ENCODE measurements at regions not wholly inside any gene's neighbourhood (a gene's known extent, or its start where the extent isn't known, plus 50 kb on each side); places are given as distances from the start of the nearest gene placed in this dataset.

- TF ChIP-seq KDM1A (CRISPR knock-in tag; IDR thresholded peaks at IDR 0.05): no peak
- TF ChIP-seq ZNF607 (CRISPR knock-in tag; IDR thresholded peaks at IDR 0.05; ENCODE audit: borderline replicate concordance): no peak
- TF ChIP-seq, protein P1, sequence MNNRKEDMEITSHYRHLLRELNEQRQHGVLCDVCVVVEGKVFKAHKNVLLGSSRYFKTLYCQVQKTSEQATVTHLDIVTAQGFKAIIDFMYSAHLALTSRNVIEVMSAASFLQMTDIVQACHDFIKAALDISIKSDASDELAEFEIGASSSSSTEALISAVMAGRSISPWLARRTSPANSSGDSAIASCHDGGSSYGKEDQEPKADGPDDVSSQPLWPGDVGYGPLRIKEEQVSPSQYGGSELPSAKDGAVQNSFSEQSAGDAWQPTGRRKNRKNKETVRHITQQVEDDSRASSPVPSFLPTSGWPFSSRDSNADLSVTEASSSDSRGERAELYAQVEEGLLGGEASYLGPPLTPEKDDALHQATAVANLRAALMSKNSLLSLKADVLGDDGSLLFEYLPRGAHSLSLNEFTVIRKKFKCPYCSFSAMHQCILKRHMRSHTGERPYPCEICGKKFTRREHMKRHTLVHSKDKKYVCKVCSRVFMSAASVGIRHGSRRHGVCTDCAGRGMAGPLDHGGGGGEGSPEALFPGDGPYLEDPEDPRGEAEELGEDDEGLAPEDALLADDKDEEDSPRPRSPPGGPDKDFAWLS (CRISPR knock-in tag; IDR thresholded peaks at IDR 0.05; ENCODE audit: borderline replicate concordance): no peak
- TF ChIP-seq SRSF1 (optimal IDR thresholded peaks at IDR 0.05; ENCODE audit: low read depth, low read length): no peak
- TF ChIP-seq ZNF724P (CRISPR knock-in tag; IDR thresholded peaks at IDR 0.05; ENCODE audit: borderline replicate concordance): no peak
- no peak for TF ChIP-seq BHLHE40 (IDR thresholded peaks at IDR 0.05; ENCODE audit: low read length)
- peak; percentile 79 for TF ChIP-seq SOX5 (CRISPR knock-in tag; IDR thresholded peaks at IDR 0.05; ENCODE audit: borderline replicate concordance)
- no peak; the same call in 1 of the 2 replicates for TF ChIP-seq ZNF280D (CRISPR knock-in tag; IDR thresholded peaks at IDR 0.05)
- peak; percentile 98 for TF ChIP-seq HNF4A (CRISPR knock-in tag; IDR thresholded peaks at IDR 0.05)
- TF ChIP-seq GFI1 (CRISPR knock-in tag; IDR thresholded peaks at IDR 0.05; ENCODE audit: borderline replicate concordance): 0 out of 2 replicates have a peak, but pooled peaks have one; percentile 90
- TF ChIP-seq ZNF879 (CRISPR knock-in tag; IDR thresholded peaks at IDR 0.05): no peak
- TF ChIP-seq ZHX1 (CRISPR knock-in tag; IDR thresholded peaks at IDR 0.05; ENCODE audit: low read depth): 0 out of 2 replicates have a peak, but pooled peaks have one; percentile 62
- TF ChIP-seq XBP1 (CRISPR knock-in tag; IDR thresholded peaks at IDR 0.05): no peak
- TF ChIP-seq ZNF224 (CRISPR knock-in tag; IDR thresholded peaks at IDR 0.05): no peak
- TF ChIP-seq FIP1L1 (IDR thresholded peaks at IDR 0.05; ENCODE audit: borderline replicate concordance, insufficient read depth, low read depth, low read length): no peak
- no peak for TF ChIP-seq ZNF17 (CRISPR knock-in tag; IDR thresholded peaks at IDR 0.05)
- no peak; the same call in 1 of the 2 replicates for TF ChIP-seq ZBED4 (CRISPR knock-in tag; IDR thresholded peaks at IDR 0.05; ENCODE audit: borderline replicate concordance)
- no peak for TF ChIP-seq TP53 (CRISPR knock-in tag; conservative IDR thresholded peaks at IDR 0.05)
These were observed 64.6 kb upstream of the FOXN2 start (continued) for GRCh38 chr2:48249631-48250473.
